SK-N-SH treated with all-trans-retinoic acid at 6 μM for 48 hours (cell line): ENCODE measurements at regions not wholly inside any gene's neighbourhood (a gene's known extent, or its start where the extent isn't known, plus 50 kb on each side); places are given as distances from the start of the nearest gene placed in this dataset.

Experiments
- ATAC-seq: fragments of 200-7000 bp; cut with Tn5 transposase; 3 replicates; pipeline ENCODE4 v1.9.1; 2020; ENCODE audit warnings: mild to moderate bottlenecking, moderate library complexity
- ARNTL ChIP-seq: fragments of 450-650 bp; formaldehyde crosslinking; IDR thresholded peaks from 2 replicates; pipeline ENCODE4 v1.5.0; 2020; ENCODE audit warnings: low read depth, mild to moderate bottlenecking, moderate library complexity, borderline replicate concordance
- BACH2 ChIP-seq: fragments of 250-450 bp; sonication (Bioruptor Pico); IDR thresholded peaks from 2 replicates; pipeline ENCODE4 v1.9.0; 2021; ENCODE audit warnings: mild to moderate bottlenecking, borderline replicate concordance
- CREB5 ChIP-seq: fragments of 250-450 bp; sonication (Bioruptor Pico); IDR thresholded peaks from 2 replicates; pipeline ENCODE4 v1.5.1; 2020; ENCODE audit warnings: low read depth, mild to moderate bottlenecking, moderate library complexity
- CSDC2 ChIP-seq: fragments of 250-450 bp; sonication (Bioruptor Pico); IDR thresholded peaks from 2 replicates; pipeline ENCODE4 v1.5.0; 2020; ENCODE audit warnings: mild to moderate bottlenecking, moderate library complexity
- CSRNP3 ChIP-seq: fragments of 250-450 bp; sonication (Bioruptor Pico); IDR thresholded peaks from 2 replicates; pipeline ENCODE4 v1.5.1; 2021; ENCODE audit warnings: mild to moderate bottlenecking, moderate library complexity
- ESRRG ChIP-seq: fragments of 250-450 bp; sonication (Bioruptor Pico); IDR thresholded peaks from 2 replicates; pipeline ENCODE4 v1.6.1; 2021; ENCODE audit warnings: mild to moderate bottlenecking
- GLIS3 ChIP-seq: fragments of 250-450 bp; sonication (Bioruptor Pico); IDR thresholded peaks from 2 replicates; pipeline ENCODE4 v1.5.0; 2020; ENCODE audit warnings: mild to moderate bottlenecking, moderate library complexity
- ISL1 ChIP-seq: fragments of 250-450 bp; sonication (Bioruptor Pico); IDR thresholded peaks from 2 replicates; pipeline ENCODE4 v2.1.2; 2022; ENCODE audit warnings: mild to moderate bottlenecking, moderate library complexity
- OSR1 ChIP-seq: fragments of 250-450 bp; sonication (Bioruptor Pico); IDR thresholded peaks from 2 replicates; pipeline ENCODE4 v1.8.0; 2022; ENCODE audit warnings: moderate library complexity, mild to moderate bottlenecking, inconsistent platforms
- PPARA ChIP-seq: fragments of 250-450 bp; sonication (Bioruptor Pico); IDR thresholded peaks from 2 replicates; pipeline ENCODE4 v1.5.0; 2020; ENCODE audit warnings: mild to moderate bottlenecking, borderline replicate concordance
- RARB ChIP-seq: fragments of 250-450 bp; sonication (Bioruptor Pico); IDR thresholded peaks from 2 replicates; pipeline ENCODE4 v1.8.0; 2021; ENCODE audit warnings: mild to moderate bottlenecking, moderate library complexity
- SNAI2 ChIP-seq: fragments of 250-450 bp; sonication (Bioruptor Pico); IDR thresholded peaks from 2 replicates; pipeline ENCODE4 v1.5.0; 2020; ENCODE audit warnings: mild to moderate bottlenecking, moderate library complexity
- TCF4 ChIP-seq: fragments of 250-450 bp; sonication (Bioruptor Pico); IDR thresholded peaks from 2 replicates; pipeline ENCODE4 v1.8.0; 2021; ENCODE audit warnings: mild to moderate bottlenecking, moderate library complexity, borderline replicate concordance
- TOX ChIP-seq: fragments of 250-450 bp; sonication (Bioruptor Pico); IDR thresholded peaks from 2 replicates; pipeline ENCODE4 v1.8.0; 2021; ENCODE audit warnings: mild to moderate bottlenecking, moderate library complexity, borderline replicate concordance
- TSHZ2 ChIP-seq: fragments of 250-450 bp; sonication (Bioruptor Pico); IDR thresholded peaks from 2 replicates; pipeline ENCODE4 v1.5.0; 2020; ENCODE audit warnings: mild to moderate bottlenecking, moderate library complexity
- ZC3H10 ChIP-seq: fragments of 250-450 bp; sonication (Bioruptor Pico); IDR thresholded peaks from 2 replicates; pipeline ENCODE4 v1.5.1; 2021; ENCODE audit warnings: mild to moderate bottlenecking, moderate library complexity
- ZFP3 ChIP-seq: fragments of 250-450 bp; sonication (Bioruptor Pico); IDR thresholded peaks from 2 replicates; pipeline ENCODE4 v1.5.0; 2020; ENCODE audit warnings: mild to moderate bottlenecking, moderate library complexity
- ZFP30 ChIP-seq: fragments of 450-650 bp; formaldehyde crosslinking; IDR thresholded peaks from 2 replicates; pipeline ENCODE4 v1.5.0; 2022; ENCODE audit warnings: mild to moderate bottlenecking, moderate library complexity
- ZNF565 ChIP-seq: fragments of 450-650 bp; formaldehyde crosslinking; conservative IDR thresholded peaks from 2 replicates; pipeline ENCODE4 v1.5.0; 2020; ENCODE audit warnings: low read depth, mild to moderate bottlenecking, moderate library complexity
- ZNF70 ChIP-seq: fragments of 450-650 bp; formaldehyde crosslinking; IDR thresholded peaks from 2 replicates; pipeline ENCODE4 v1.5.0; 2020; ENCODE audit warnings: mild to moderate bottlenecking, moderate library complexity
- ZNF8 ChIP-seq: fragments of 450-650 bp; formaldehyde crosslinking; IDR thresholded peaks from 2 replicates; pipeline ENCODE4 v1.5.0; 2020; ENCODE audit warnings: mild to moderate bottlenecking, moderate library complexity

- ATAC-seq = peak; percentile 2; the same call in 1 of the 3 replicates
Measured at GRCh38 chr1:224513383-224513782, 78.8 kb upstream of the WDR26 start.

GRCh38 chr1:224513787-224514209 is 79.2 kb upstream of the WDR26 start:
- peak; percentile 98 for ATAC-seq
- TF ChIP-seq ZFP30 (CRISPR knock-in tag) = no peak
- TF ChIP-seq CREB5 (CRISPR knock-in tag) = no peak
- no peak for TF ChIP-seq SNAI2 (CRISPR knock-in tag)
- TF ChIP-seq ZC3H10 (CRISPR knock-in tag) = no peak
- TF ChIP-seq TOX (CRISPR knock-in tag) = no peak
- TF ChIP-seq ISL1 (CRISPR knock-in tag) = no peak
- TF ChIP-seq TCF4 (CRISPR knock-in tag) = no peak
- no peak for TF ChIP-seq CSDC2 (CRISPR knock-in tag)
- TF ChIP-seq GLIS3 (CRISPR knock-in tag) = no peak
- no peak for TF ChIP-seq ARNTL
- TF ChIP-seq ZFP3 = no peak
- no peak for TF ChIP-seq CSRNP3 (CRISPR knock-in tag)
- no peak for TF ChIP-seq TSHZ2 (CRISPR knock-in tag)
- no peak for TF ChIP-seq OSR1 (CRISPR knock-in tag)
- no peak for TF ChIP-seq RARB (CRISPR knock-in tag)
- no peak for TF ChIP-seq ZNF70 (CRISPR knock-in tag)

More at GRCh38 chr1:224513383-224513782, 78.8 kb upstream of the WDR26 start:
- TF ChIP-seq GLIS3 (CRISPR knock-in tag) (no peak), CREB5 (CRISPR knock-in tag) (no peak), ARNTL (no peak), TSHZ2 (CRISPR knock-in tag) (no peak), ZFP3 (no peak), CSRNP3 (CRISPR knock-in tag) (no peak), BACH2 (no peak), SNAI2 (CRISPR knock-in tag) (no peak), TCF4 (CRISPR knock-in tag) (no peak), ZNF8 (CRISPR knock-in tag) (no peak), PPARA (no peak), TOX (CRISPR knock-in tag) (no peak), ZNF565 (CRISPR knock-in tag) (no peak), ZFP30 (CRISPR knock-in tag) (no peak), CSDC2 (CRISPR knock-in tag) (no peak), RARB (CRISPR knock-in tag) (no peak), ISL1 (CRISPR knock-in tag) (no peak), ESRRG (no peak), ZC3H10 (CRISPR knock-in tag) (no peak), OSR1 (CRISPR knock-in tag) (no peak)
